ENCODE measurements at regions not wholly inside any gene's neighbourhood (a gene's known extent, or its start where the extent isn't known, plus 50 kb on each side); places are given as distances from the start of the nearest gene placed in this dataset.

DNA sequence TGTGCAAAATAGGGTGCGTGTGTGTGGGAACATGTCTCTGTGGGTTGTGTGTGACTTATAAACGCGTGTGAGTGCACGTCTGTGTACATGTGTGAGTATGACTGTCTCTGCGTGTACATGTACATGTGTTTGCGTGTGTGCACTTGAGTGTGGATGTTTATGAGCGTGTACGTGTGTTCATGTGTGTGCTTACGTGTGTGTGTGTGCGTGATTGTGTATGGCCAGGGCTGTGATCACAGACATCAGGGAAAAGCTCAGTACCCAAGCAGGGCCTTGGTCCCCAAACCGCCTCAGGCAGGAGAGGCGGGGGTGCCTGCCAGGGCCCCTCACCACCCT, 326.3 kb upstream of the DIO3 start:
- H3K4me3 Mint-ChIP-seq = no peak overlapping the region
- DNase-seq (ENCODE audit: low spot score) = no peak
- H3K4me1 Mint-ChIP-seq (ENCODE audit: low read depth) = no peaks in the 10 kb centered on the region
- no peaks in the 10 kb centered on the region for H3K27me3 Mint-ChIP-seq (ENCODE audit: insufficient read depth)
- no peak overlapping the region for H3K27ac Mint-ChIP-seq
- no peaks in the 10 kb centered on the region for H3K9me3 Mint-ChIP-seq
- H3K36me3 Mint-ChIP-seq (ENCODE audit: low read depth) = no peaks in the 10 kb centered on the region
- intact Hi-C loops (cut with micrococcal nuclease) = loop anchor here (10.0 kb wide), 1 partner anchor 380 kb away; no protein-coding TSS in a partner anchor

DNA sequence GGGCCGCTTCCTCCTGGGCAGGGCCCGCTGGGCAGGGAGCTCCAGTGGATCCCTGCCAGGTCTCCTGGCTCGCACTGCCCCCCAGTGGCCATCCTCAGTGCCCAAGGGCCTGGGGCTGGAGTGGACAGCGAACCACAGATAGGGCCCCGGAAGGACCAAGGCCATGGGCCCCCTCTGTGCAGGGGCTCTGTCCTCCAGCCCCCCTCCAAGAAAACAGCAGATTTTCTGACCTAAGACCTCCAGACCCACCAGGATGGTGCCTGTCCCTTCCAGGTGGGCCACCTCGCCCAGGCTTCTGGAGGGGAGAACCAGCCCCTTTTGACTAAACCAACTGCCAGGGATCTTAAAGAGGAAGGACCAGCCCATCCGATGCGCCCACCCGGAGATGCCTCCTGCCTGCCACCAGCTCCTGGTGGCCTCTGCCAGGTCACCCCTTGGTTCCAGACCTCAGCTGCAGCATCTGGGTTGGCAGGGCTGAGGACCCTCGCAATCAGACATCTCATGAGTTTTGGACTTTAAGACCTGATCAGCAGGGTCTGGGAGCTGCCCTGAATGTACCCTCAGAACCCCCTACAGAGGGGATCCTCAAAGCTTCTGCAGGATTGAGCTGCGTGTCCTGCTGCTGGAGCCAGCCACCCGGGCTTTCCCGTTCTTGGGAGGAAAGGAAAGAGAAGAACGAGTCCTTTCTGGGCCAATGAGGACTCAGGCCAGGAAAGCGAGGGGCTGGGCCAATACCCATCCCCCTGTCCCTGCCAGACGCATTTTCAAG, 325.8 kb upstream of the DIO3 start:
- DNase-seq (ENCODE audit: low spot score) = no peak
- intact Hi-C loops (cut with micrococcal nuclease) = loop anchor here (10.0 kb wide), 1 partner anchor 381 kb away; no protein-coding TSS in a partner anchor
- no peaks in the 10 kb centered on the region for H3K36me3 Mint-ChIP-seq (ENCODE audit: low read depth)
- H3K4me3 Mint-ChIP-seq = no peak overlapping the region
- no peak overlapping the region for H3K27ac Mint-ChIP-seq
- H3K9me3 Mint-ChIP-seq = no peaks in the 10 kb centered on the region
- H3K27me3 Mint-ChIP-seq (ENCODE audit: insufficient read depth) = no peaks in the 10 kb centered on the region
- no peaks in the 10 kb centered on the region for H3K4me1 Mint-ChIP-seq (ENCODE audit: low read depth)

DNA sequence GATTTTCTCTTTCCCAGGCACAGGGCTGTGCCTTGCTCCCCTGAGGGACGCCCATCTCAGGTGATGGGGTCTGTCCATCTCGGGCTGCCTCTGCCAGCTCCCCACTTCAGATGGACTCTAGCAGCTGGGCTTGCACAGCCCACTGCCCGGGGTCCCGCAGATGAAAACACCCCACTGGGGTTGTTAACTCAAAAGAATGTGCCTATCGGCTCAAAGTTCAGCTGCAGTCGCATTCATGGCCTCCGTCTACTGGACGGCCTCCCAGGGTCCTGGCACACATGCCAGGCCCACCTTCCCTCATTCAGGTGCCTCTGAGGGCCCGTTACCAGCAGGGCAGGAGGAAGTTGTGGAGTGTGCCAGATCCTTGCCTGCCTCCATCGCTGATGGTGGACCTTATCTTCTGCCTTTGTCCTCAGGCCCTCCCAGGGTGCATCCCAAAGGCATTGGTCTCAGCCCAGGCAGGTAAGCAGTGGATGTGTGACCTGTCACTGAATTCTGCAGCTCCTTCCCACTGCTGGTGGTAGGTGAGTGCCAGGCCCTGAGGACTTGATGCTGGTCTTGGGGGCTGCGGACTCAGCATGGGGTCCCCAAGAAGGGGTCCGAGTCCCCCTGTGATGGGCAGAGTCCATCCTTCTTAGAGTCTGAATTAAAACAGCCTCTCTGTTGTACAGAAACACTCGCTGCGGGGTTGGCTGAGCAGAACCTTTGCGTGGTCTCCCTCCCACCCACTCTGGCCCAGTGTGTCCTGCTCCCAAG, 324.6 kb upstream of the DIO3 start:
- no peaks in the 10 kb centered on the region for H3K9me3 Mint-ChIP-seq
- intact Hi-C loops (cut with micrococcal nuclease) = loop anchor here (10.0 kb wide), 1 partner anchor 382 kb away; no protein-coding TSS in a partner anchor
- no peaks in the 10 kb centered on the region for H3K4me1 Mint-ChIP-seq (ENCODE audit: low read depth)
- no peaks in the 10 kb centered on the region for H3K27me3 Mint-ChIP-seq (ENCODE audit: insufficient read depth)
- no peak for DNase-seq (ENCODE audit: low spot score)
- no peaks in the 10 kb centered on the region for H3K36me3 Mint-ChIP-seq (ENCODE audit: low read depth)
- no peak overlapping the region for H3K27ac Mint-ChIP-seq
- no peak overlapping the region for H3K4me3 Mint-ChIP-seq

DNA sequence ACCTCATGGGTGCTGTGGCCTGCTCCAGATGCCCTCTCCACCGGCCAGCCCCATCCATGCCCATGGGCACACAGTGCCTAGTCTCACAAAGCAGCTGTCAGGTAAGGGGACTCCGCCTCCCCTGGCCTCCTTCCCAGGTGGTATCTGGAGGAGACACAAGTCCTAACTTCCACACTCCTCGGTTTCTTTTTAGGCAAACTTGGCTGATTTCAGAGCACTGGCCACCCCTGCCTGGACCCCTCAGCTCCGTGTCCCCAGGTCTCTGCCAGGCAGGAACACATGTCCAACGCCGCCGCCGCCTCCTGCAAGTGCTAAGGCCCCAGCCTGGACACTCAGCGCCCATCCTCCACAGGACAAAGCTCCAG, 324.1 kb upstream of the DIO3 start:
- no peak overlapping the region for H3K27ac Mint-ChIP-seq
- H3K4me3 Mint-ChIP-seq = no peak overlapping the region
- H3K36me3 Mint-ChIP-seq (ENCODE audit: low read depth) = no peaks in the 10 kb centered on the region
- intact Hi-C loops (cut with micrococcal nuclease) = loop anchor here (10.0 kb wide), 1 partner anchor 382 kb away; no protein-coding TSS in a partner anchor
- no peaks in the 10 kb centered on the region for H3K27me3 Mint-ChIP-seq (ENCODE audit: insufficient read depth)
- DNase-seq (ENCODE audit: low spot score) = no peak
- no peaks in the 10 kb centered on the region for H3K9me3 Mint-ChIP-seq
- no peaks in the 10 kb centered on the region for H3K4me1 Mint-ChIP-seq (ENCODE audit: low read depth)

DNA sequence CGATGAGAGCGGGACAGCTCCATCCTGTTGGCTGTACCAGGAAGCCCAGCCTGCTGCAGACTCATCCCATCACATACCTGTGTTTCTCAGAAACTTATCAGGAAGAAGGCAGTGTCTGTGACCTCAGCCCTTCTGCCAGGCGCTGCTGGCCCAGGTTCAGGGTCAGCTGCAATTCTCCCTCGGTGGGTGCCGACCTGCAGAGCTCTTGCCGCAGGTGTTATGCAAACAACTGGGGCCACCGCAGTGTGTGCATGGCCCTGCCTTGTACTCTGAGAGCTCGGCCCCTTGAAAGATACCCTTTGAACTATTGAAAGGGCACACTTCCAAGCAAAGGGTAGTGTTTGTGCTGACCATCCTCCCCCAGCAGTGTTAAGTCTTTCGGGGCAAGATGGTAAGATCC, 322.2 kb upstream of the DIO3 start:
- H3K36me3 Mint-ChIP-seq (ENCODE audit: low read depth) = no peaks in the 10 kb centered on the region
- no peaks in the 10 kb centered on the region for H3K9me3 Mint-ChIP-seq
- intact Hi-C loops (cut with micrococcal nuclease) = loop anchor here (10.0 kb wide), 1 partner anchor 384 kb away; no protein-coding TSS in a partner anchor
- H3K4me1 Mint-ChIP-seq (ENCODE audit: low read depth) = no peaks in the 10 kb centered on the region
- no peak overlapping the region for H3K4me3 Mint-ChIP-seq
- H3K27ac Mint-ChIP-seq = no peak overlapping the region
- DNase-seq (ENCODE audit: low spot score) = no peak
- no peaks in the 10 kb centered on the region for H3K27me3 Mint-ChIP-seq (ENCODE audit: insufficient read depth)

DNA sequence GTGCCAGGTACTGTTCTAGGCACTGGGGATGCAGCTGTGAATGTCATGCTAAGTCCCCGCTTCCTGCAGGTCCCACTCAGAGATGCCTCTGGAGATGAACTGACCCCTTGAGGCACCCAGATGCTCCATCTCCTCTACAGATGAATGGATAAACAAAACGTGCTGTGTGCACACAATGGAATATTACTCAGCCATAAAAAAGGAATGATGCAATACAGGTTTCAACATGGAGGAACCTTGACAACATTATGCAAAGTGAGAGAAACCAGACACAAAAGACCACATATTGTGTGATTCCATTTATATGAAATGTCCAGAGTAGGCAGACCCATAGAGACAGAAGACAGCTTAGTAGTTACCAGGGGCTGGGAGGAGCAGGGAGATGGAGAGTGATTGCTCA, 320.1 kb upstream of the DIO3 start:
- H3K4me3 Mint-ChIP-seq = no peak overlapping the region
- no peaks in the 10 kb centered on the region for H3K27me3 Mint-ChIP-seq (ENCODE audit: insufficient read depth)
- no peaks in the 10 kb centered on the region for H3K4me1 Mint-ChIP-seq (ENCODE audit: low read depth)
- no peak overlapping the region for H3K27ac Mint-ChIP-seq
- DNase-seq (ENCODE audit: low spot score) = no peak
- H3K9me3 Mint-ChIP-seq = no peaks in the 10 kb centered on the region
- intact Hi-C loops (cut with micrococcal nuclease) = no loop called here
- no peaks in the 10 kb centered on the region for H3K36me3 Mint-ChIP-seq (ENCODE audit: low read depth)

DNA sequence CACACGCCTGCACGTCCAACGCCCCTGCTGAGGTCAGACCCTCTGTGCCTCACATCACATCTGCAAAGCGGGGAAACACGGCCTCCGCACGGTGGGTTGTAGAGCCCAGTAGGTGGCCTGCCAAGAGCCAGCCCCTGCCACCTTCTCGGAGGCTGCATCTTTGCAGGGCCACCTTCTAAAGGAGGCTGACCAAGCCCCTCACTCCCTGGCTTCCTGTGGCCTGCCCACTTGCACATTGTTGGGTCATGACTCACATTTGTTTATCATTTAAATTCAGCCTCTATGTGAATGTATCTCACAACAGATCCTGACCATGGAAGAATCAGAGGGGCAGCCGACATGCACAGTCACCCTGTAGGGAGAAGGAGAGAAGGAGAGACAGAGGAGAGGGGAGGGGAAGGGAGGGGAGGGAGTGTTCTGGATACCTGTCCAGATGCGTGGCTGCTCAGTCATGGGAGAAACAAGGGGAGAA, 319.5 kb upstream of the DIO3 start:
- intact Hi-C loops (cut with micrococcal nuclease) = no loop called here
- H3K9me3 Mint-ChIP-seq = no peaks in the 10 kb centered on the region
- H3K27me3 Mint-ChIP-seq (ENCODE audit: insufficient read depth) = no peaks in the 10 kb centered on the region
- H3K4me3 Mint-ChIP-seq = no peak overlapping the region
- H3K27ac Mint-ChIP-seq = no peak overlapping the region
- DNase-seq (ENCODE audit: low spot score) = no peak
- H3K36me3 Mint-ChIP-seq (ENCODE audit: low read depth) = no peaks in the 10 kb centered on the region
- H3K4me1 Mint-ChIP-seq (ENCODE audit: low read depth) = no peaks in the 10 kb centered on the region

DNA sequence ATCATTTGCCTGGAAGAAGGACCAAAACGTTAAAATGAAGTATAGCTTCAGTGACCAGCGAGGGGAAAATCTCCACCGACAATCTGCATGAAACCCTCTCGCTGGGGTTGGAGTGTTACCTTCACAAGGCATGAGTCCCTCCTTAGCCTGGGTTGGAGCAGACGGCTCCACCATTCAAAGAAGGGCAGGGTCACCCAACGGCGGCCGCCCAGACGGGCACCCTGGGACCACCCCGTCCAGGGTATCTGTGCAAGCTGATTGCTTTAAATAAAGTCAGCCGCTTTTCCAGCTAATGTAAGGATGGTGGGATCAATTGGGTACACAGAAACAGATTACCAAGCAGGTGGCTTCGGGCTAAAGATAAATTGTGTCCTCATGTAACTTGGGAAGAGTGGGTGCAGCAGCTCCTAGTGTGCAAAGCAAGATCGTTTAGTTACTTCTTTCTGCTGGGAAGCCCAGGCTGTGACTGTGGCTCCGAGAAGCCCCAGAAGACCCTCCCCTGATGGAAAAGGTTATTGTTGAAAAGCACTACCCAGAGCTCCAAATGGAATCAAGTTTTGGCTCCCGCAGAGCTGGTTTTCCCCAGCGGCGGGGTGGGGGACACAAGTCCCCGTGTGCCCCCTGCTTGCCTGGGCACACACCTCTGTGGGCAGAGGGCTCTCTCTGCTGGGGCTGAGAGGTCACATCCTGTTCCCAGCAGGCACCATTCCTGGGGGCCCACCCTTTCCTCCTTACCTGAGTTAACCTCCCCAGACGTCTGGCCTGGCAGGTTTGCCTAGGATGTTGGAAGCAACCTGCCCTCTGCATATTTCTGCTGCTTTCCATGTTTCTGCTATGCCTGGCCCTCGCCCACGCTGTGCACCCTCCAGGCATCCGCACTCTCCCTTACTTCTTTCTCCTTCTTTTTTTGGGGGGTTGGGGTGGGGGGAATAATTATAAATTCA, 318.6 kb upstream of the DIO3 start:
- Mint-ChIP-seq H3K36me3 (ENCODE audit: low read depth) (no peaks in the 10 kb centered on the region), H3K9me3 (no peaks in the 10 kb centered on the region), H3K27me3 (ENCODE audit: insufficient read depth) (no peaks in the 10 kb centered on the region), H3K4me1 (ENCODE audit: low read depth) (no peaks in the 10 kb centered on the region), H3K27ac (no peak overlapping the region), H3K4me3 (no peak overlapping the region)
- intact Hi-C loops (cut with micrococcal nuclease) = no loop called here
- no peak for DNase-seq (ENCODE audit: low spot score)

DNA sequence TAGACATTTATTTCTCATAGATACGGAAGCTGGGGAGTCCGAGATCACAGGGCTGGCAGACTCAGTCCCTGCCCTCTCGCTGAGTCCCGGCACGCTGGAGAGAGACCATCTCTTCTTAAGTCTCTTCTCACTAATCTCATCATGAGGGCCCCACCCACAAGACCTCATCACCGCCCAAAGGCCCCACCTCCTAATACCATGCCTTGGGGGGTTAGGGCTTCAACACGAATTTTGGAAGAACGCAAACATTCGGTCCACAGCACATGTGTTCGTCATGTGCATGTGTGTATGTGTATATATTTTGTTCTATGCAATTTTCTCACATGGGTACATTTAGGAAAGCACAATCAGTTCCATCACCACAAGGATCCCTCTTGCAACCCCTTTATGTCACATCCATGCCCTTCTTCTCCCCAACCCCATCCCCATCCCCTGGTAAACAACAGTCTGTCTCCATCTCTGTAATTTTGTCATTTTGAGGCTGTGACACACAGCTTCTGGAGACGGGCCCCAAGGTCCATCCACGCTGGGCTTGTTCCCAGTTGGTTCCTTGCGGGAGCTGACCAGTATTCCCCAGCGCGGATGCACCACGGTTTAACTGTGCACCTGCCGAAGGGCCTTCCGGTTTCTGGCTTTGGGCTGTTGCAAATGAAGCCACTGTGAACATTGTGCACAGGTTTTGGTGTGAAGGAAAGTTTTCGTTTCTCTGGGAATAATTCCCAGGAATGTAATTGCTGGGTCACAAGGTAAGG, 317.5 kb upstream of the DIO3 start:
- Mint-ChIP-seq H3K27ac (no peak overlapping the region), H3K36me3 (ENCODE audit: low read depth) (no peaks in the 10 kb centered on the region), H3K27me3 (ENCODE audit: insufficient read depth) (no peaks in the 10 kb centered on the region), H3K4me1 (ENCODE audit: low read depth) (no peaks in the 10 kb centered on the region), H3K9me3 (no peaks in the 10 kb centered on the region), H3K4me3 (no peak overlapping the region)
- intact Hi-C loops (cut with micrococcal nuclease) = no loop called here
- no peak for DNase-seq (ENCODE audit: low spot score)

DNA sequence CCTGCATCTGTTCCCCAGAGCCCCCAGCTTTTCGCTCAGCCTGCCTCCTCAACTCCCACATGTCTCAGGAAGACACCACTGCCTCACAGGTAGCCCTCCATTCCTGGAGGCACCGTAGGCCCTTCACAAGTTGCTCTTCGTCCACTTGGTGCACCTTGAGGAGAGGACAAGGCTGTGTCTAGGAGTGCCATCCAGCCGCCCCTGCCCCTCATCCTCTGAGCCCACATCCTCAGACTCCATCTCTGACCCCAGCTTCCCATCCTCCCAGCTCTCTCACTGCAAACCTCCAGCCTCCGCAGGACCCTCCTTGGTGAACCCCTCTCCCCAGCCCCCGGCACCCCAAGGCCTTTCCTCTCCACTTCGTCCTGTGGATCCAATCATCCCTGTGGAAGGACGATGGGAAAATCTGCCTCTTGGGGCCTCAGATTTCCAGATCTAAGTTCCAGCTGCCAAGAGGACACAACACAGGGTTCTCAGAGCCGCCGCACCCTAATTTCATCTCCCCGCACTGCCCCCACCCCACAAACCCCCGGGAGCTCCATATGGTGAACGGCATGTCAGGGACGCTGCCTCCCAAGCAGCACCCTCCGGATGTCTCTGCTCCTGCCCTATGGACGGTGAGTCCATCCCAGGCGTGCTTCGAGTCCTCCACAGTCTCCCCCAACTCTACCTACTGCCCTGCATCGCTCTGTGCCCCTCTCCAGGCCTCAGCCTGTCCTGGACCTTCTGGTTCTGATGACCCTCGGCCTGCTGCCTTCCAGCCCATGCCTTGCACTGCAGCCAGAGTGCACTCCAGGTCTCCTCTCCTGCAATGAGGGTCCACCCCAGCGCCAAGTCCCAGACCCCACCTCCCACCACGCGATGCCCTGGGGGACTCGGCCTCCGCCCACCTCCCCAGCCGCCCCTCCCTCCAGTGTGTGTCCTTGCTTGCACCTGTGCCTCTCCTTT, 314.1 kb upstream of the DIO3 start:
- no peaks in the 10 kb centered on the region for H3K36me3 Mint-ChIP-seq (ENCODE audit: low read depth)
- H3K27me3 Mint-ChIP-seq (ENCODE audit: insufficient read depth) = no peaks in the 10 kb centered on the region
- DNase-seq (ENCODE audit: low spot score) = no peak
- no peak overlapping the region for H3K27ac Mint-ChIP-seq
- intact Hi-C loops (cut with micrococcal nuclease) = no loop called here
- peaks cover 6% of the 10 kb centered on the region for H3K4me1 Mint-ChIP-seq (ENCODE audit: low read depth)
- H3K9me3 Mint-ChIP-seq = no peaks in the 10 kb centered on the region
- no peak overlapping the region for H3K4me3 Mint-ChIP-seq

DNA sequence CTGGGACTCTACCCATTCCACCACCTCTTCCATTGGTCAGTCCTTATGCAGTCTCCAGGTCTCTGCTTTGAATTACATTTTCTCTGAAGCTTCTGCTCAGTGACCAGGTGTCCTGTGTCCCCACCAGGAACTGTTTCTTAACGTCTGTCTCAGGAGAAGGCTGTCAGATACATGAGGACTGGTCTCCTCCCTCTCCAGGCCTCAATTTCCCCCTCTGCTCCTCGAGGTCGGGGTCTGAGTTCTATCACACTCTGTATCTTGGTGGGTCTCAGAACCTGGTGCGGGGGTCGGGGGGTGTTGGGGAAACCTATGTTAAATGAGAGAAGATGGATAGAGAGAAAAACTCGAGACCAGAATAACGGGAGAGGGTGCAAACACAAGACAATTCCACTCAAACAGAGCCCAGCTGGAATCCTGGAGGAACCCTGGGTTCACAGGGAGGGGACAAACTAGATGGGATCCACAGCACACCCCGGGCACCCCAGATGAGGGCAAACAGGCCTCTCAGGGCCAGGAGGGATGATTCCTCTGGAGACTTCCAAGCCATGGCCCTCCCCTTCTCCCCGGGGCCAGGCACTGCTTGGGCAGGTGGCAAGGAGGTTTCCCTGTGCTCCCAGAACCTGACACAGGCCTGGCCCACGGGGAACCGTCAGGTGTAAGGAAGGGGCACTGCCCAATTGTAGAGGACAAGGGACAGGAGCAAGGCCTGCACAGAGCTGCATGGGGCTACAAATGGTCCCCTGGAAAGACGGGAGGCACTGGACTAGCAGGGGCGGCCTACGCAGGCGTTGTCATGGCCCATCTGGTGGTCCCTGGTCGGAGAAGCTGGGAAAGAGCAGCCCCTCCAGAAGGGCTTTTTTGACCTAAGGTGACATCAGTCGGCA, 313.2 kb upstream of the DIO3 start:
- H3K4me3 Mint-ChIP-seq = no peak overlapping the region
- peaks cover 15% of the 10 kb centered on the region for H3K4me1 Mint-ChIP-seq (ENCODE audit: low read depth)
- no peak overlapping the region for H3K27ac Mint-ChIP-seq
- no peak for DNase-seq (ENCODE audit: low spot score)
- no peaks in the 10 kb centered on the region for H3K27me3 Mint-ChIP-seq (ENCODE audit: insufficient read depth)
- no peaks in the 10 kb centered on the region for H3K36me3 Mint-ChIP-seq (ENCODE audit: low read depth)
- intact Hi-C loops (cut with micrococcal nuclease) = no loop called here
- H3K9me3 Mint-ChIP-seq = no peaks in the 10 kb centered on the region

Measured in activated T-helper 1 cell treated with anti-CD3 and anti-CD28 coated beads, Interleukin-12 subunit alpha, Interleukin-12 subunit beta, Interleukin-2, Interleukin-4 antibody, amounts not matched to agents 30 ng/mL and 10 ng/mL and 1 ng/mL, durations not matched to agents 14 hours and 24 hours and 36 hours (primary cell).